Effector memory CD8-positive, alpha-beta T cell (primary cell): ENCODE measurements at regions not wholly inside any gene's neighbourhood (a gene's known extent, or its start where the extent isn't known, plus 50 kb on each side); places are given as distances from the start of the nearest gene placed in this dataset.
"Not testable (repeated sequence)": the region's sequence is repeated elsewhere in the genome, so short reads cannot be mapped to it uniquely, and the experiment has no call there.

Experiments
- ATAC-seq: fragments of 150-1000 bp; cut with Tn5 transposase; replicated peaks from 2 replicates; pipeline ENCODE4 v1.10.0; 2021; ENCODE audit warnings: mild to moderate bottlenecking, moderate library complexity
- DNase-seq, 3 experiments: peaks; one replicate each; pipeline ENCODE4 v3.0.0; 2021
- H3K27ac Mint-ChIP-seq, 2 donors: one replicate each; pipeline ENCODE4 v1.8.0; 2022; ENCODE audit warnings: mild to moderate bottlenecking in 2 of 2, mixed read lengths in 2 of 2, moderate library complexity in 2 of 2
- H3K27me3 Mint-ChIP-seq, 2 donors: one replicate each; pipeline ENCODE4 v1.8.0; 2022; ENCODE audit warnings: mixed read lengths in 2 of 2
- H3K36me3 Mint-ChIP-seq: one replicate; pipeline ENCODE4 v1.8.0; 2022; ENCODE audit warnings: mild to moderate bottlenecking, moderate library complexity, mixed read lengths; ENCODE audit not compliant: insufficient read depth
- H3K4me1 Mint-ChIP-seq, 2 donors: one replicate each; pipeline ENCODE4 v1.8.0; 2022; ENCODE audit warnings: low read depth in 2 of 2, mixed read lengths in 2 of 2
- H3K4me3 Mint-ChIP-seq, 2 donors: one replicate each; pipeline ENCODE4 v1.8.0; 2022; ENCODE audit warnings: mild to moderate bottlenecking in 2 of 2, mixed read lengths in 2 of 2, moderate library complexity in 2 of 2
- H3K9me3 Mint-ChIP-seq, 2 donors: one replicate each; pipeline ENCODE4 v1.8.0; 2022; ENCODE audit warnings: mixed read lengths in 2 of 2

DNA sequence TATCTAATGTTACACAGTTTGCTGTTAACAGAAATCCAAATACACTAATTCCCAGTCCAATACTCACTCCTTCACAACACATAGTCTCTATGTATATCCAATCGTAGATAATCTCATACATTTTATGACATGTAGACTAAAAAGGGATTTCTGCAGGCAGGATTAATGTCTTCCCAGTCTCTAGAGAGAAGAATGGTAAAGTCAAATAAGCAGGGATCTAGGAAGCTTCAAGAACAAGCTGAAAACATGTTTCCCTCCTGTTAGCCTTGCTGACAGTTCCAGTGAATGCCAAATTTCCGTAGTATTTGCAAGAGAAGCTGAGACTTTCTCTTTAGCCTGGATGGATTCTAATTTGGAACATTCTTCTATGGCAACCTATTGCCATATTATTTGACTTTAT, 500.1 kb downstream of the IGSF11 start:
- no peaks in the 10 kb centered on the region for H3K27me3 Mint-ChIP-seq
- H3K4me1 Mint-ChIP-seq: no peaks in the 10 kb centered on the region
- ATAC-seq (no peak), DNase-seq (no peak)
- H3K36me3 Mint-ChIP-seq: no peaks in the 10 kb centered on the region
- H3K27ac Mint-ChIP-seq: no peak overlapping the region
- H3K4me3 Mint-ChIP-seq: no peak overlapping the region
- peaks cover 4 to 9% of the 10 kb centered on the region in 2 donors for H3K9me3 Mint-ChIP-seq

DNA sequence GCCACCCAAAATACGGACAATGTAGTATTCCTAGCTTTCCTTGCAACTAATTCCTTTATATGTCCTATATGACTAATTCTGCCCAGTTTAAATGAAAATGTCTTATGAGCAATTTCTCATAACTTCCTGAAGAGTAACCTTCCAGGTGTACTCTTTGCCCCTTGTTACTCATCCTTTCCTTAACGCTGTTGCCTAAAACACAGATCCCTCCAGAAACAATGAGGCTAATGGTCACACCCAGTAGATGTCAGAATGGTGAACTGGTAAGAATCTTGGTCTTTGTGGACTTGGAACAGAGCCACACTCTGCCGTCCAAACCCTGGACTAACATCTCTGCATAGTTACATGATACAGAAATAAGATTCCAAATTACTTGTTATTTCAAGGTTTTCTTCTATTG, 497.9 kb downstream of the IGSF11 start:
- DNase-seq (no peak), ATAC-seq (no peak)
- peaks cover 4 to 5% of the 10 kb centered on the region in 2 donors for H3K9me3 Mint-ChIP-seq
- no peak overlapping the region for H3K27ac Mint-ChIP-seq
- no peaks in the 10 kb centered on the region for H3K27me3 Mint-ChIP-seq
- no peak overlapping the region for H3K4me3 Mint-ChIP-seq
- H3K4me1 Mint-ChIP-seq: no peaks in the 10 kb centered on the region
- no peaks in the 10 kb centered on the region for H3K36me3 Mint-ChIP-seq

DNA sequence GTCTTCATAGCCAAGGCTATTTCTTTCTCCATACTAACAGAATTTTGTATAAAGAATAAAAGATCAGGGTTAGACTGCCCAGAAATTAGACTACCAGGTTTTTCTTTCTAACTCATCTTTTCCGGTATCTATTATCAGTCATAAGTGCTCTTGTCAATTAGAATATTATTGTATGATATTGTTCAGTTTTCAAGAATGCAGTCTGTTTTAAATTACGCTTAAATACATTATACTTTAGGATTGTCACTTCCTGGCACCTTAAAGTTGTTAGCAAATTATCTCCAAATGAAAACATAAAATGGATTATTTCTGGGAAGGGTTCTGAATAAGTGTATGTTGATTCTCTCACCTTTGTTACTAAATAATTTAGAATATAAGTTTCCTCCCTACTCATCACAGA, 497.2 kb downstream of the IGSF11 start:
- Mint-ChIP-seq H3K9me3 (peaks cover 6 to 11% of the 10 kb centered on the region in 2 donors), H3K4me1 (no peaks in the 10 kb centered on the region), H3K36me3 (no peaks in the 10 kb centered on the region), H3K4me3 (no peak overlapping the region), H3K27me3 (no peaks in the 10 kb centered on the region), H3K27ac (no peak overlapping the region)
- DNase-seq (no peak), ATAC-seq (no peak)

DNA sequence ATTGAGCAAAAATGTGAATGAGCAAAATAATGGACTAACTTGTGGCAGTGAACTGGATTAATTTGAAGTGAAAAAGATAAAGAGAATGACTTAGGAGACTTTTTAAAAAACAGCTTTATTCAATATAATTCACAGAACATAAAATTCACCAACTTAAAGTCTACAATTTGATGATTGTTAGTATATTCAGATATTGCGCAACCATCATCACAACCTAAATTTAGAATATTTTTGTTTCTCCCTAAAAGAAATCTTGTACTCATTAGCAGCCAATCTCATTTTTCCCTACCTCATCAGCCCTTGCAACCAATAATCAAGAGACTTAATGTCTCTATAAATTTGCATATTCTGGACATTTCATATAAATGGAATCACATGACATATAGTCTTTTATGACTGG, 496.5 kb downstream of the IGSF11 start:
- H3K27ac Mint-ChIP-seq: no peak overlapping the region
- no peaks in the 10 kb centered on the region for H3K36me3 Mint-ChIP-seq
- DNase-seq: no peak

DNA sequence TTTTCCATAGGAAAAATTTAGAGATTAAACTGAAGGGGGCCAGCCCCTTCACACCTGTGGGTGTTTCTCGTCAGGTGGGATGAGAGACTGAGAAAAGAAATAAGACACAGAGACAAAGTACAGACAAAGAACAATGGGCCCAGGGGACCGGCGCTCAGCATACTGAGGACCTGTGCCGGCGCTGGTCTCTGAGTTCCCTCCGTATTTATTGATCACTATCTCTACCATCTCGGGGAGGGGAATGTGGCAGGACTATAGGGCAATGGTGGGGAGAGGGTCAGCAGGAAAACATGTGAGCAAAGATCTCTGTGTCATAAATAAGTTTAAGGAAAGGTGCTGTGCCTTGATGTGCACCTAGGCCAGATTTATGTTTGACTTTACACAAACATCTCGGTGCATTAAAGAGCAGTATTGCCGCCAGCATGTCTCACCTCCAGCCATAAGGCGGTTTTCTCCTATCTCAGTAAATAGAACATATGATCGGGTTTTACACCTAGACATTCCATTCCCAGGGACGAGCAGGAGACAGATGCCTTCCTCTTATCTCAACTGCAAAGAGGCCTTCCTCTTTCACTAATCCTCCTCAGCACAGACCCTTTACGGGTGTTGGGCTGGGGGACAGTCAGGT, 494.7 kb downstream of the IGSF11 start:
- not testable (repeated sequence) for H3K27me3 Mint-ChIP-seq, DNase-seq, ATAC-seq, H3K4me3 Mint-ChIP-seq, H3K36me3 Mint-ChIP-seq, H3K4me1 Mint-ChIP-seq, H3K27ac Mint-ChIP-seq
- peaks cover 7 to 16% of the 10 kb centered on the region in 2 donors for H3K9me3 Mint-ChIP-seq

More for the DNA sequence above, 496.5 kb downstream of the IGSF11 start:
- Mint-ChIP-seq H3K9me3 (peaks cover 6 to 13% of the 10 kb centered on the region in 2 donors), H3K4me3 (no peak overlapping the region), H3K27me3 (no peaks in the 10 kb centered on the region), H3K4me1 (no peaks in the 10 kb centered on the region)
- ATAC-seq: no peak

DNA sequence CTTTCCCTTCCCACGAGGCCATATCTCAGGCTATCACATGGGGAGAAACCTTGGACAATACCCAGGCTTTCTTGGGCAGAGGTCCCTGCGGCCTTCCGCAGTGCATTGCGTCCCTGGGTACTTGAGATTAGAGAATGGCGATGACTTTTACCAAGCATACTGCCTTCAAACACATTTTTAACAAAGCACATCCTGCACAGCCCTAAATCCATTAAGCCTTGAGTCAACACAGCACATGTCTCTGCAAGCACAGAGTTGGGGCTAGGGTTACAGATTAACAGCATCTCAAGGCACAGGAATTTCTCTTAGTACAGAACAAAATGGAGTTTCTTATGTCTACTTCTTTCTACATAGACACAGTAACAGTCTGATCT, 494.2 kb downstream of the IGSF11 start:
- not testable (repeated sequence) for H3K27me3 Mint-ChIP-seq, H3K36me3 Mint-ChIP-seq, H3K4me3 Mint-ChIP-seq, ATAC-seq, H3K4me1 Mint-ChIP-seq, DNase-seq, H3K27ac Mint-ChIP-seq
- peaks cover 11 to 21% of the 10 kb centered on the region in 2 donors for H3K9me3 Mint-ChIP-seq

DNA sequence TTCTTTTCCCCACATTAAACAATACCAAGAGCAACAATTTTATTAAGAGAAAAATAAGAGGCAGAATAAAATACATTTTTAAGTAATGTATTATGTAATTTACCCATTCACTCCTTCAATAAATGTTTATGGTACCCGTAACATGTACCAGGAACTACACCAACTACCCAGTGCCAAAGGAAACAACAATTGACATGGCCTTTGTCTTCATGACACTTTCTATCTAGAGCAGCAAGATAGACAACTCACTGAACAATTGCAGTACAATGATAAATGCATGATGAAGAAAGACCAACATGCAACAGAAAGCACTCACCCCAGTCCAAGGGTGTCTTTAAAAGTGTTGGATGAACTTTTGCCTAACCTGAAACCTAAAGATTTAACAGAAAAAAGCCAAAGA, 493.8 kb downstream of the IGSF11 start:
- Mint-ChIP-seq H3K27ac (no peak overlapping the region), H3K27me3 (no peaks in the 10 kb centered on the region), H3K36me3 (no peaks in the 10 kb centered on the region), H3K4me3 (no peak overlapping the region), H3K4me1 (no peaks in the 10 kb centered on the region), H3K9me3 (peaks cover 11 to 25% of the 10 kb centered on the region in 2 donors)
- no peak for DNase-seq
- no peak for ATAC-seq

DNA sequence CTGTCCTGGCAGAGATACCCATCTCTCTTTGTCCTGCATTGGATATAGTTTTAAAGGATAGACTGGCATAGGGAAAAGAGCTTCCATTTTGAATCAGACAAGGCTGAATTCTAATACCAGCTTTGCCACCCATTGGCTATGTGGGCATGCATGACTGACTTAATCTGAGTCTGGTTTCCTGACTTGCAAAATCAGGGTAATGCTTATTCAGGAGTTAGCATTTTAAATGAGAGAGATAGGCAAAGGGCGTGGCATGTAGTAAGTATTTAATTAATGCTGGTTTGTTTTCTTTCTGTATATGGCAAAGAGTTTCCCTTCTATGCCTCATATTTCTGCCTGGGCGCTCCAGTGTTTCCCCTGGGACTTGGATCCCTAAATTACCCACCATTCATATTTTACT, 492.9 kb downstream of the IGSF11 start:
- ATAC-seq (no peak), DNase-seq (no peak)
- Mint-ChIP-seq H3K4me3 (no peak overlapping the region), H3K27ac (no peak overlapping the region), H3K4me1 (no peaks in the 10 kb centered on the region), H3K36me3 (no peaks in the 10 kb centered on the region), H3K27me3 (no peaks in the 10 kb centered on the region), H3K9me3 (peaks cover 10 to 25% of the 10 kb centered on the region in 2 donors)

DNA sequence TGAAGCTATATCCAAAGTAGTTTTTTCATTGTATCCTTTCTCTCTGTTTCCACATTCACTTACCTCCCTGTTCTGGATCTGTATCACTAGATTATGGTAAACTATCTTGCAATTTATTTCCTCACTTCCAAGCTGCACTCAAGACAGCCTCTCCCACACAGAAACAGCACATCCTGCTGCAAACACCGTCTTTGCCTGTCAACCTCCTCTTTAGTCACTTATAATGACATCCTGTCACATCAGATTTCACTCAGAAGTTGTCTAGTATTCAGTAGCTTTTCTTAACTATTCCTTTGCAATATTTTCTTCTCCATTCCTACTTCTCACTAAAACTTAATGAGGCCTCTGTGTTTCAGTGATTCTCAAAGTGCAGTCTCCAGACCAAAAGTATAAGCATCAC, 490.8 kb downstream of the IGSF11 start:
- DNase-seq (no peak), ATAC-seq (no peak)
- H3K4me1 Mint-ChIP-seq: no peaks in the 10 kb centered on the region
- H3K9me3 Mint-ChIP-seq: peaks cover 9 to 25% of the 10 kb centered on the region in 2 donors
- H3K27ac Mint-ChIP-seq: no peak overlapping the region
- no peak overlapping the region for H3K4me3 Mint-ChIP-seq
- H3K27me3 Mint-ChIP-seq: no peaks in the 10 kb centered on the region
- H3K36me3 Mint-ChIP-seq: no peaks in the 10 kb centered on the region

DNA sequence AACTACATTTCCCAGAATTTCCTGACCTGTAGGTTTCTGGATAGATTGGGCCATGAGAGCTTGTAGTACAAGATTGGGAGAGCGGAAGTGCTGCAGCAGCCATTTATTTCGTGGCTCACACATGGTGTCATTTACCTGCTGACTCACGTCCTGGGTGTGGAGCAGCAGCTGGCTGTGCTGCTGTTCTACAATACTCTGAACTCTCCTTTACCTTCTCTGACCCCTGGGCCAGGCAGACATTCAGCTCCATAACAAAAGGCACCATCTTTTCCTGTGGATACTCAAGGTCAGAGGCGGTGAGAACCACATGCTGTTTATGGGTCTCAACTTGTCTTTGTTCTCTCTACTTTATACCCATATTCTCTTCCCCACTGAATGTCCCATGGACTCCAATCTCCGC, 490.2 kb downstream of the IGSF11 start:
- ATAC-seq (no peak), DNase-seq (no peak)
- Mint-ChIP-seq H3K27ac (no peak overlapping the region), H3K4me1 (no peaks in the 10 kb centered on the region), H3K36me3 (no peaks in the 10 kb centered on the region), H3K9me3 (peaks cover 9 to 24% of the 10 kb centered on the region in 2 donors), H3K4me3 (no peak overlapping the region), H3K27me3 (no peaks in the 10 kb centered on the region)

DNA sequence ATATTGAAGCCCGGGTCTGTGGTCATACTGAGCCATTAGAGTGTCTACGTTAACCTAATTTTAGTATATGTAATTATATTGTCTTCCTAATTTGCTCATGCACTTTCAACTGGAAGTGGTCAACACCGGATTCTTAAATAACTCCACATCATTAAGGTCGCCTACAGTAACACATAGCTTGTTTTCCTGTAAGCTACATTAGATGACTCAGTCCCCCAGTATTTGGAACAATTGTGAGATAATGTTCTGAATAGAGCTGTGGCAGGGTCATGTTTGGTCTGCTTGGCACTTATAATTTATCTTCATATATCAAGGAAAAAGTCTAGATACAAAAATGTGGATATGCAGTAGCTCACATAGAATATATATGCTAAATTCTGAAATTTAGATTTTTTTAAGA, 486.2 kb downstream of the IGSF11 start:
- Mint-ChIP-seq H3K27ac (no peak overlapping the region), H3K27me3 (no peaks in the 10 kb centered on the region), H3K4me3 (no peak overlapping the region), H3K9me3 (peaks cover 9 to 13% of the 10 kb centered on the region in 2 donors), H3K36me3 (peaks cover 4% of the 10 kb centered on the region), H3K4me1 (no peaks in the 10 kb centered on the region)
- no peak for DNase-seq
- ATAC-seq: no peak

DNA sequence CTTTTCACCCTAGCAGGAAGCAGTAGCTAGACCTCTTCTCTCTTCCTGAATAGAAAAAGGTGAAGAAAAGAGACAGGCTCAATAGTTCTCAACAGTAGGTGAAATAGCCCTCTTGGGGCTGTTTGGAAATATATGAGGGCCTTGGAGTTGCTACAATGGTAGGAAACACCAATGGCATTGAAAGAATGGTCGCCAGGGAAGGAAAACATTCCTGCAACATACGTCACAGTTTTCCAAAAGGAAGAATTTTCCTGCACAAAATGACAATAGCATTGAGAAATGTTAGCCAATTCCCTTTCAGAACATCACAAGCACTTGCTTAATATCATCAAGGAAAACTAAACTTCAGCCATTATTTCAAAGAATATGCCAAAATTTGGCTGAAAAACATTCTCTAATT, 484.5 kb downstream of the IGSF11 start:
- Mint-ChIP-seq H3K4me1 (no peaks in the 10 kb centered on the region), H3K27ac (no peak overlapping the region), H3K27me3 (no peaks in the 10 kb centered on the region), H3K36me3 (peaks cover 4% of the 10 kb centered on the region), H3K9me3 (peaks cover 6 to 7% of the 10 kb centered on the region in 2 donors), H3K4me3 (no peak overlapping the region)
- ATAC-seq: no peak
- DNase-seq: no peak

DNA sequence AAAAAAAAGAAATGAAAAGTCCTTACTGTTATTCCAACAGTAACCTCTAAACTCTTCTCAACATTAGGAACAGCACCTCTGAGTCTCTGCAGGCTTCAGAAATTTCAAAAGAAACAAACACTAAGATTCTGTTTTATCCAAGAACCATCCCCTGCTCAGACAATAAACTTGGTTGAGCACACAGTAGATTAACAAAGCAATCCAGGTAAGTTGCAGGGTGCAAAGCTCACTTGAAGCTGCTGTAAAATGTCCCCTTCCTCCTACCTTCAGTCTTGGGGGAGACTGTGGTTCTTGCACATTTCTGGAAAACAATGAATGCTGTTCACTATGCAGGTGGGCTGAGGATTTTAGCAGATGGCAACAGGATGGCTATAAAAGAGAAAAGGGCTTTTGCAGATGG, 484.1 kb downstream of the IGSF11 start:
- Mint-ChIP-seq H3K4me1 (no peaks in the 10 kb centered on the region), H3K9me3 (peaks cover 3 to 4% of the 10 kb centered on the region in 2 donors), H3K27ac (no peak overlapping the region), H3K4me3 (no peak overlapping the region), H3K36me3 (peaks cover 4% of the 10 kb centered on the region), H3K27me3 (no peaks in the 10 kb centered on the region)
- ATAC-seq (no peak), DNase-seq (no peak)

DNA sequence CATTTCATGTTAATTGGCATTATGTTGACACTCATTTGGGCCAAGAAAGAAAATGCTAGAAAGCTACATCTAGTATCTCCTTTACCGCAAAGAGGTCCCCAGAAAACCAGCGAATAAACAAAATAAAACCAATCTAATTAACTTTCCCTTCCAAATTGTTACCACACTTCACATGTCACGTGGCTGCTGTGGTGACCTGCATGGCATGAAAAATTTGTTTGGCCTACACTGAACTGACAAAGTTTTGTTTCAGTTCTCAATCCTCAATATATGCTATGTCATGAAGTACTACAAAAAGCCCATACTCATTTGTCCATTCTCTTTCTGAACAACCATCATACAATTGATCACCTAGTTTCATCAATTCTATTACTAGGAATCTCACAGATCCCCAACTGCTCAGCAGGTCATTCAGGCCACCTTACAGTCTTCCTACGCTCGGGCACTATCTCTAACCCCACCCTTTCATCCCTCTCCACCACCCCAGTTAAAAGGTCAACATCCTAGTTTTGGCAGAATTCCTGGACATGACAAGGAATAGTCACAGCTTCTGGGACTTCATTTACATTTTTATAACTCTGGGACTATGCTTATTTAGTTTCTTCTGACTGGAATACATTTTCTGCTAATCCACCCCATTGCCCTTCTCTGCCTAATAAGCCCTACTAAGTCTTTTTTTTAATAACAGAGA, 480.4 kb downstream of the IGSF11 start:
- peaks cover 4% of the 10 kb centered on the region for H3K36me3 Mint-ChIP-seq
- DNase-seq: no peak

More for the DNA sequence above, 480.4 kb downstream of the IGSF11 start:
- Mint-ChIP-seq H3K9me3 (peaks cover 0 to 4% of the 10 kb centered on the region in 2 donors), H3K4me3 (no peak overlapping the region), H3K27me3 (no peaks in the 10 kb centered on the region), H3K4me1 (no peaks in the 10 kb centered on the region), H3K27ac (no peak overlapping the region)
- no peak for ATAC-seq
